GM12864 (cell line): ENCODE measurements at regions not wholly inside any gene's neighbourhood (a gene's known extent, or its start where the extent isn't known, plus 50 kb on each side); places are given as distances from the start of the nearest gene placed in this dataset.

Experiments
- DNase-seq: peaks from one replicate; pipeline ENCODE4 v3.0.0-alpha.2; 2011; ENCODE audit warnings: low read depth
- H3K4me3 ChIP-seq: 2 replicates; pipeline ENCODE4 v1.5.1; 2011; ENCODE audit warnings: mild to moderate bottlenecking, low read depth, low read length, control low read depth
- TF ChIP-seq, protein P1 (sequence below): IDR thresholded peaks from 2 replicates; pipeline ENCODE4 v1.5.1; 2011; ENCODE audit warnings: low read depth, mild to moderate bottlenecking, moderate library complexity, low read length, control low read depth, inconsistent platforms; ENCODE audit errors: missing control alignments

DNA sequence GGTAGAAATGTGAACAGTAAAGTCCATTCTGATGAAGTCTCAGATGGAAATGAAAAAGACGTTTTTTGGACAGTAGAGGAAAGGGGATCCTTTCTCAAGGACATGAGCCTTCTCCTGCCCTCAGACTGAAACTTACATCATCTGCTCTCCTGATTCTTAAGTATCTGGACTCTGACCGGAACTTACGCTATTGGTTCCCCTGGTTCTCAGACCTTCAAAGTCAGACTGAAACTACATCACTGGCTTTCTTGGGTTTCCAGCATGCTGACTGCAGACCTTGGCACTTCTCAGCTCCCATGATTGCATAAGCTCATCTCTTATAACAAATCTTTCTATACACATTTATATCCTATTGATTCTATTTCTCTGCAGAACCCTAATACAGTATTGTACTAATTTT is 291.0 kb downstream of the SNAPC1 start:
- DNase-seq: peak; percentile 47
- no peak overlapping the region for H3K4me3 ChIP-seq
- TF ChIP-seq, protein P1, sequence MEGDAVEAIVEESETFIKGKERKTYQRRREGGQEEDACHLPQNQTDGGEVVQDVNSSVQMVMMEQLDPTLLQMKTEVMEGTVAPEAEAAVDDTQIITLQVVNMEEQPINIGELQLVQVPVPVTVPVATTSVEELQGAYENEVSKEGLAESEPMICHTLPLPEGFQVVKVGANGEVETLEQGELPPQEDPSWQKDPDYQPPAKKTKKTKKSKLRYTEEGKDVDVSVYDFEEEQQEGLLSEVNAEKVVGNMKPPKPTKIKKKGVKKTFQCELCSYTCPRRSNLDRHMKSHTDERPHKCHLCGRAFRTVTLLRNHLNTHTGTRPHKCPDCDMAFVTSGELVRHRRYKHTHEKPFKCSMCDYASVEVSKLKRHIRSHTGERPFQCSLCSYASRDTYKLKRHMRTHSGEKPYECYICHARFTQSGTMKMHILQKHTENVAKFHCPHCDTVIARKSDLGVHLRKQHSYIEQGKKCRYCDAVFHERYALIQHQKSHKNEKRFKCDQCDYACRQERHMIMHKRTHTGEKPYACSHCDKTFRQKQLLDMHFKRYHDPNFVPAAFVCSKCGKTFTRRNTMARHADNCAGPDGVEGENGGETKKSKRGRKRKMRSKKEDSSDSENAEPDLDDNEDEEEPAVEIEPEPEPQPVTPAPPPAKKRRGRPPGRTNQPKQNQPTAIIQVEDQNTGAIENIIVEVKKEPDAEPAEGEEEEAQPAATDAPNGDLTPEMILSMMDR: no peak

DNA sequence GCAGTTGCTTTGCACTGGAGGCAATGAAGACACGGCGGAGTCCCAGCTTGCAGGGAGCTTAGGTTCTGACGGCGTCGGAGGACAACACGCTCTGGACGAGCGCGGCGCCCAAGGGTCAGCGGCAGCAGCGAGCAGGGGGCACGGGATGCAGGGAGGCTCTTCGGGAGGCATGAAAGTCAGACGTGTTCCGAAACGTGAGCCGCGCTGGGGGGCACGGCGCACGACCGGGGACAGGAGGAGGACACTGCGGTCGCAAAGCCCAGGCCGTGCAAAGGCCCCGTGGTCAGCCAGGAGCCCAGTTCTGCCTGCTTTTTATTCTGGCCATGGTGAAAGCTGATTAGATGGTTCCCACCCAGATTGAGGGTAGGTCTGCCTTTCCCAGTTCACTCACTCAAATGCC is 294.6 kb downstream of the SNAPC1 start:
- H3K4me3 ChIP-seq: no peak overlapping the region
- DNase-seq: no peak

DNA sequence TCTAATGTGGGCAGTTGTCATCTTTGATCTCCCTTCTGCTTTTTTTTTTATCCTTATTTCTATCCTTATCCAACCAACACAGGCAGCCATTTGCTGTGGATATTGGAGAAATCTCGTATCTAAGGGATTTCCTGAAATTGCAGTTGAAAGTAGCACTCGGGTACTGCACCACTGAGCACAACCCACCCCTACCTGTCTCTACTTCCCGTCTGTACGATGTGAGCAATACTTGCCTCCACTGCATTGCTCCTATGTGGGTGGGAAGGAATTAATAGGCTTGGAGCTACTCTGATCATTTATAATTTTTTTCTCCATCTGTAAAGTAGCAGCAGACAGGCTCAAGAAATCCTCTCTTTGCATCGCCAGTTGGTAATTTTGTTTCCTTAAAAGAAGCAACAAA is 300.4 kb downstream of the SNAPC1 start:
- H3K4me3 ChIP-seq: no peak overlapping the region
- no peak for DNase-seq
- TF ChIP-seq, protein P1: no peak

More for the DNA sequence above, 294.6 kb downstream of the SNAPC1 start:
- TF ChIP-seq, protein P1: no peak

DNA sequence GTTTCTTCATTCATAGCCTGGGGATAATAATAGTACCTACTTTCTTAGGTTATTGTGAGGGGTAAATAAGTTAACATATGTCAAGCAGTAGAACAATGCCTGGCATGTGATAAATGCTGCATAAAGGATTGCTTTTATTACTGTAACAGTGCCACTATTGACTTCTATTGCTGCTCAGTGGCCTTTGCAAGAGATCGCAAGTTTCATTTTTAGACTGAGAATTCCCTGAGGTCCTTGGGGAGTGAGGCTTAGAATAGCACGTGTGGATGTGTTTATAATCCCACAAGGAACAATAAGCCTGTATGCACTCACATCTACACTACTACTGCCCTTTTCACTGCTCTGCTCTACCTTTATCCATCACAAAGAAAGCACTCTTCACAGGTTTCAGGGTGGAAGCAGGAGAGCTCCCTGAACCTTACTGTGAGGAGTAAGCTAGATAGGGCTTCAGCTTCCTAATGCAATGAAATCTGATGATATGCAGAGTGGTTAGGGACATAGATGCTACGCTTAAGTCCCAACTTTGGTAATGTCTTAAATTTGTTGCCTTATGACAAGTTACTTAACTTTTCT is 302.6 kb downstream of the SNAPC1 start:
- TF ChIP-seq, protein P1: no peak
- DNase-seq: no peak
- no peak overlapping the region for H3K4me3 ChIP-seq

DNA sequence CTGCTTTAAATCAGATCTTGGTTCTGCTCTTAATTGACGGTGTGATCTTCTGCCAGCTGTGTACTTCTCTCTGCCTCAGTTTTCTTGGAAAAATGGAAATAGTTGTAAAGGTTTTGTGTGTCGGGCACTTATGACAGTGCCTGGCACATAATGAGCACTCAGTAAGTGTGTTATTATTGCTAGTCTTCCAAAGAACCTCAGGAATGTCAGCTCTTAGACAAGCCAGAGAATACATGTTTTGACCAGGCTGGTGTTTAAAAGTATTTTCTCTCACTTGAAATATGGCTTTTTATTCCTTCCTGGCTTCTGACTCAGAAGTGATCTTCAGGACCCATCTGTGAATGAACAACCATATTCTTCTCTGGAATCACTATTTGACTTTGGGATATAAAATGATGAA is 304.1 kb downstream of the SNAPC1 start:
- TF ChIP-seq, protein P1: no peak

DNA sequence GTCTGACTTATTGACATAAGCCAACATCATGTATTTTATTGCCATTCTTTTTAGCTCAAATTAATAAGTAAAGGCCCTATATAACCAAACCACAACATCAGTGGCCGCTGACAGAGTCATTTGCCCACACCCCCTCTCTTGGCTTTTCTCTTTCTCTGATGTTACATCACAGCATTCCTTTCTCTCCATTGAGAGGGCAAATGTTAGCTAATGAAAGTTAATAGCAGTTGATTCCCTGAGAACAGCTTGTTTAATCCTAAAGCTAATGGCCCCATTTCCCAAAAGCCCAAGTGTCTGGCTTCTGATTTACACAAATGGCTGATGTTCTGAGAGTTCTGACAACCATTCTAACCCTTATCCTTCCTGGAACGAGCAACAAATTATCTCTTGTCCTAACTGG is 308.8 kb downstream of the SNAPC1 start:
- H3K4me3 ChIP-seq: no peak overlapping the region
- TF ChIP-seq, protein P1: no peak
- DNase-seq: no peak

More for the DNA sequence above, 304.1 kb downstream of the SNAPC1 start:
- no peak for DNase-seq
- H3K4me3 ChIP-seq: no peak overlapping the region

DNA sequence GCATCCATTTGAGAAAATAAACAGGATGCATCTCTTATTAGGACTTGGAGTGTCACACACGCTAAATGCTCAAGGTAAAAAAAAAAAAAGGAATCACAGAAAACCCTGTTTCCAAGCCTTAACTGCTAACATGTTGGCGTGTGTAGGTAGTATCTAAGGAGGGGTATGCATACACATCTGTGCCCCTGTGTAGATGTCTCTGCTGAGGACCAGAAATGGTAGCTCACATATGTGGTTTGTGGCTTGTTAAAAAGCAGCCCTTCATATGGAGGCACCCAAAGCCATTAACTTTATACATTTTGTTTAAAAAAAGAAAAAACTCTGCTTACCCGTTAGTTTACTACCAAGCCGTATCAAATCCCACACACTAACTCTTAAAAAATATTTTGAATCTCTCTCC is 314.1 kb downstream of the SNAPC1 start:
- TF ChIP-seq, protein P1: no peak
- DNase-seq: no peak
- H3K4me3 ChIP-seq: no peak overlapping the region
